Astrocyte (in vitro differentiated cells and primary cell): ENCODE measurements at regions not wholly inside any gene's neighbourhood (a gene's known extent, or its start where the extent isn't known, plus 50 kb on each side); places are given as distances from the start of the nearest gene placed in this dataset.

Source experiments
- DNase-seq: peaks from one replicate; pipeline ENCODE4 v3.0.0-alpha.2; 2010; ENCODE audit warnings: low read depth
- FAIRE-seq: peaks from 2 replicates; lab custom pipeline; 2011; peaks lifted over from hg19 to GRCh38; lab: Jason Lieb, UNC
- H2AFZ ChIP-seq: 2 replicates; pipeline ENCODE4 v1.6.0; 2012; ENCODE audit warnings: low read depth, low read length, inconsistent platforms
- H3K27ac ChIP-seq: 2 replicates; pipeline ENCODE4 v1.5.1; 2011; ENCODE audit warnings: low read depth, low read length, inconsistent platforms
- H3K27me3 ChIP-seq: 2 replicates; pipeline ENCODE4 v1.6.0; 2011; ENCODE audit warnings: low read length, inconsistent platforms; ENCODE audit not compliant: insufficient read depth
- H3K36me3 ChIP-seq: 2 replicates; pipeline ENCODE4 v1.5.1; 2011; ENCODE audit warnings: low read length, inconsistent platforms; ENCODE audit not compliant: insufficient read depth
- H3K4me1 ChIP-seq: 2 replicates; pipeline ENCODE4 v1.5.1; 2011; ENCODE audit warnings: low read length, inconsistent platforms; ENCODE audit not compliant: insufficient read depth
- H3K4me2 ChIP-seq: 2 replicates; pipeline ENCODE4 v1.6.0; 2012; ENCODE audit warnings: low read length, inconsistent platforms
- H3K4me3 ChIP-seq: 2 replicates; pipeline ENCODE4 v1.5.1; 2011; ENCODE audit warnings: low read depth, mild to moderate bottlenecking, low read length, inconsistent platforms; ENCODE audit not compliant: insufficient read depth
- H3K79me2 ChIP-seq: 2 replicates; pipeline ENCODE4 v1.6.0; 2012; ENCODE audit warnings: mild to moderate bottlenecking, low read length, inconsistent platforms; ENCODE audit not compliant: insufficient read depth
- H3K9ac ChIP-seq: 2 replicates; pipeline ENCODE4 v1.6.0; 2012; ENCODE audit warnings: mild to moderate bottlenecking, low read length, inconsistent platforms
- H3K9me3 ChIP-seq: 2 replicates; pipeline ENCODE4 v1.5.1; 2012; ENCODE audit warnings: low read depth, mild to moderate bottlenecking, low read length, inconsistent platforms; ENCODE audit not compliant: insufficient read depth
- H4K20me1 ChIP-seq: 2 replicates; pipeline ENCODE4 v1.6.0; 2012; ENCODE audit warnings: low read length, inconsistent platforms; ENCODE audit not compliant: insufficient read depth
- H3K27ac Mint-ChIP-seq: one replicate; pipeline ENCODE4 v1.8.0; 2021; ENCODE audit warnings: mild to moderate bottlenecking, mixed read lengths; ENCODE audit not compliant: unreplicated experiment
- H3K27me3 Mint-ChIP-seq: one replicate; pipeline ENCODE4 v1.8.0; 2021; ENCODE audit warnings: low read depth, mixed read lengths; ENCODE audit not compliant: unreplicated experiment
- H3K36me3 Mint-ChIP-seq: one replicate; pipeline ENCODE4 v1.8.0; 2021; ENCODE audit warnings: low read depth, mixed read lengths; ENCODE audit not compliant: unreplicated experiment
- H3K4me1 Mint-ChIP-seq: one replicate; pipeline ENCODE4 v1.8.0; 2021; ENCODE audit warnings: low read depth, mixed read lengths; ENCODE audit not compliant: unreplicated experiment
- H3K4me3 Mint-ChIP-seq: one replicate; pipeline ENCODE4 v1.8.0; 2021; ENCODE audit warnings: mild to moderate bottlenecking, moderate library complexity, mixed read lengths; ENCODE audit not compliant: unreplicated experiment
- H3K9me3 Mint-ChIP-seq: one replicate; pipeline ENCODE4 v1.8.0; 2021; ENCODE audit warnings: mild to moderate bottlenecking, mixed read lengths; ENCODE audit not compliant: unreplicated experiment
- CTCF ChIP-seq: IDR thresholded peaks from 2 replicates; pipeline ENCODE4 v1.5.1; 2011; ENCODE audit warnings: low read depth, mild to moderate bottlenecking, inconsistent platforms, low read length, moderate library complexity; ENCODE audit not compliant: insufficient read depth
- EZH2 ChIP-seq: IDR thresholded peaks from 2 replicates; pipeline ENCODE4 v1.6.1; 2012; ENCODE audit warnings: mild to moderate bottlenecking, low read length, inconsistent platforms; ENCODE audit not compliant: insufficient read depth

- Mint-ChIP-seq H3K27ac (no peak overlapping the region), H3K4me1 (no peaks in the 10 kb centered on the region), H3K36me3 (no peaks in the 10 kb centered on the region), H3K9me3 (peaks cover 1% of the 10 kb centered on the region), H3K4me3 (no peak overlapping the region), H3K27me3 (peaks cover 13% of the 10 kb centered on the region)
- no peak overlapping the region for H2AFZ ChIP-seq
- H3K9ac ChIP-seq, result no peak overlapping the region
- no peak overlapping the region for H3K4me2 ChIP-seq
- TF ChIP-seq CTCF, result no peak
- TF ChIP-seq EZH2, result no peak
- H3K79me2 ChIP-seq, result no peaks in the 10 kb centered on the region
- FAIRE-seq, result no peak
- DNase-seq, result peak; percentile 79
- H3K27ac ChIP-seq, result no peak overlapping the region
- no peak overlapping the region for H3K4me3 ChIP-seq
- no peaks in the 10 kb centered on the region for H3K36me3 ChIP-seq
- no peaks in the 10 kb centered on the region for H3K9me3 ChIP-seq
- no peaks in the 10 kb centered on the region for H3K4me1 ChIP-seq
- H4K20me1 ChIP-seq, result no peaks in the 10 kb centered on the region
- no peaks in the 10 kb centered on the region for H3K27me3 ChIP-seq
Observed at GRCh38 chr16:5944971-5945370, 847.4 kb upstream of the EEF2KMT start.

GRCh38 chr16:5938607-5939006 is 841.0 kb upstream of the EEF2KMT start:
- no peaks in the 10 kb centered on the region for H3K36me3 Mint-ChIP-seq

More at GRCh38 chr16:5938607-5939006, 841.0 kb upstream of the EEF2KMT start:
- Histone ChIP-seq H3K9me3 (no peaks in the 10 kb centered on the region), H4K20me1 (no peaks in the 10 kb centered on the region), H3K36me3 (no peaks in the 10 kb centered on the region), H3K27ac (no peak overlapping the region), H3K4me2 (no peak overlapping the region), H2AFZ (no peak overlapping the region), H3K27me3 (no peaks in the 10 kb centered on the region), H3K4me3 (no peak overlapping the region), H3K4me1 (no peaks in the 10 kb centered on the region), H3K9ac (no peak overlapping the region), H3K79me2 (no peaks in the 10 kb centered on the region)
- Mint-ChIP-seq H3K4me3 (no peak overlapping the region), H3K27me3 (no peaks in the 10 kb centered on the region), H3K27ac (no peak overlapping the region), H3K9me3 (peaks cover 7% of the 10 kb centered on the region), H3K4me1 (no peaks in the 10 kb centered on the region)
- TF ChIP-seq EZH2 (no peak), CTCF (no peak)
- DNase-seq, result no peak
- FAIRE-seq, result no peak
